ENCODE measurements at regions not wholly inside any gene's neighbourhood (a gene's known extent, or its start where the extent isn't known, plus 50 kb on each side); places are given as distances from the start of the nearest gene placed in this dataset.

DNA sequence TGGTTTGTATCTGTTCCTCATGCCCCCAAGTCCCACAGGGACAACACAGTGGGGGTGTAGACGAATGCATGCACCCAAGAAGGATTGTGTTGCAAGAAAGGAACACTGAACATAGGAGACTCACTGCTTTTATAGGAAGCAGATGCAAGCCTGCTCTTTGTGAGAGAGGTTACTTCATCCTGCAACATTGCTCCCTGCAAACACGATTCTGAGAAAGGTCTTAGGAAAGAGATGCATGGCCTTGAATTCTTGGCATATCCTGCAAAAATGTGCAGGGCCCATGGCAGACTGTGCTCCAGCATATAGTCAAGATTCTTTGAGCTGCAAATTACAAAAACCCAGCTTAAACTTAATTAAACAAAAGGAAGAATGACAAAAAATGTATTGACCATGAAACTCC lies 312.2 kb upstream of the MGAT5 start:
- Histone ChIP-seq H3K4me3 (no peak overlapping the region), H3K4me1 (no peaks in the 10 kb centered on the region), H3K9me3 (no peaks in the 10 kb centered on the region), H3K36me3 (no peaks in the 10 kb centered on the region), H3K27me3 (no peaks in the 10 kb centered on the region), H3K27ac (no peak overlapping the region)
- intact Hi-C loops (cut with DNase I; ENCODE audit: low total_unique reads) = no loop called here
- DNase-seq (ENCODE audit: low spot score in 2 of 2) = no peak
- no peak for TF ChIP-seq POLR2AphosphoS5 (IDR thresholded peaks at IDR 0.05)
- no peak for TF ChIP-seq CTCF (IDR thresholded peaks at IDR 0.05)
- TF ChIP-seq POLR2A (IDR thresholded peaks at IDR 0.05) = no peak

DNA sequence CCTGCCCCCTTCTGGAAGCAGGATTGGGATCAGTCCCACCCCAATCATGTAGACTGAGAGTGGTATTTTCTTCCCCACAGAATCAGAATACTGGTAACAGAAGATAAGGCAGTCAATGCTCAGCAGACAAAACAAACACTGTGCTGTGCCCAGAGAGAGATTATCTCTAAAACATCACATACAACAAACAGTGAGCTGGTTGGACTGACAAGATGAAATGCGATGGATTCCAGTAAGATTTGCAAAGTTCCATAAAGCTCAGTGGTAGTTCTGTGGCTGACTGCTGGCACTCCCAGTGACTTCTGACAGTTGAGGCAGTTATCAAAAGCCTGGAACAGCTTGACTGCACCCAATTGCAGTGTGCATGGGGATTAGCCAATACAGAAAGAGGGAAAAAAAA lies 311.5 kb upstream of the MGAT5 start:
- no peaks in the 10 kb centered on the region for H3K9me3 ChIP-seq
- H3K4me1 ChIP-seq = no peaks in the 10 kb centered on the region
- H3K36me3 ChIP-seq = no peaks in the 10 kb centered on the region
- no peak for TF ChIP-seq POLR2A (IDR thresholded peaks at IDR 0.05)
- no peak for TF ChIP-seq POLR2AphosphoS5 (IDR thresholded peaks at IDR 0.05)
- no peak for TF ChIP-seq CTCF (IDR thresholded peaks at IDR 0.05)
- no peaks in the 10 kb centered on the region for H3K27me3 ChIP-seq
- DNase-seq (ENCODE audit: low spot score in 2 of 2) = no peak
- intact Hi-C loops (cut with DNase I; ENCODE audit: low total_unique reads) = no loop called here
- no peak overlapping the region for H3K27ac ChIP-seq
- no peak overlapping the region for H3K4me3 ChIP-seq

GRCh38 chr2:133943108-133943507 lies 310.8 kb upstream of the MGAT5 start:
- H3K27me3 ChIP-seq = no peaks in the 10 kb centered on the region
- H3K27ac ChIP-seq = no peak overlapping the region
- intact Hi-C loops (cut with DNase I; ENCODE audit: low total_unique reads) = no loop called here
- TF ChIP-seq CTCF (IDR thresholded peaks at IDR 0.05) = no peak
- no peak for TF ChIP-seq POLR2A (IDR thresholded peaks at IDR 0.05)
- TF ChIP-seq POLR2AphosphoS5 (IDR thresholded peaks at IDR 0.05) = no peak
- H3K36me3 ChIP-seq = no peaks in the 10 kb centered on the region
- H3K9me3 ChIP-seq = no peaks in the 10 kb centered on the region
- H3K4me1 ChIP-seq = no peaks in the 10 kb centered on the region
- H3K4me3 ChIP-seq = no peak overlapping the region
- DNase-seq (ENCODE audit: low spot score in 2 of 2) = no peak

DNA sequence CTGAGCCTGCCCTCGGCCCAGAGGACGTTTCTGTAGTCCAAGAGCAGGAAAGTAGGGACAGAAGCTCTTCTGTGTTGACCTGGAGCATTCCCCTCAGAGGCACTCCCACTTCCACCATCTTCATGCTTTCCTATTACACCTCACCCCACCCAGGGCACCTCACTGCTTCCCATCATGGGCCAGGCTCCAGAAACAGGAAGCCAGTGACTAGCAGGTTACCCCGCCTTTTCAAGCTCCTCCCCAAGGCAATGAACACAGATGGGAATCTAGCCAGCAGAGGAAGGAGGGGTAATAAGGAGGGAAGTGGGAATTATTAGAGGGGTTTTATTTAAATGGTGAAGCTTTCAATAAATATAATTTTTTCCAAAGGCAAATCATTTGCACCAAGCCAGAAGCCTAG lies 308.8 kb upstream of the MGAT5 start:
- Histone ChIP-seq H3K4me3 (no peak overlapping the region), H3K27ac (no peak overlapping the region), H3K36me3 (no peaks in the 10 kb centered on the region), H3K27me3 (no peaks in the 10 kb centered on the region), H3K4me1 (no peaks in the 10 kb centered on the region), H3K9me3 (no peaks in the 10 kb centered on the region)
- intact Hi-C loops (cut with DNase I; ENCODE audit: low total_unique reads) = no loop called here
- DNase-seq (ENCODE audit: low spot score in 2 of 2) = no peak
- TF ChIP-seq POLR2A (IDR thresholded peaks at IDR 0.05) (no peak), CTCF (IDR thresholded peaks at IDR 0.05) (no peak), POLR2AphosphoS5 (IDR thresholded peaks at IDR 0.05) (no peak)

DNA sequence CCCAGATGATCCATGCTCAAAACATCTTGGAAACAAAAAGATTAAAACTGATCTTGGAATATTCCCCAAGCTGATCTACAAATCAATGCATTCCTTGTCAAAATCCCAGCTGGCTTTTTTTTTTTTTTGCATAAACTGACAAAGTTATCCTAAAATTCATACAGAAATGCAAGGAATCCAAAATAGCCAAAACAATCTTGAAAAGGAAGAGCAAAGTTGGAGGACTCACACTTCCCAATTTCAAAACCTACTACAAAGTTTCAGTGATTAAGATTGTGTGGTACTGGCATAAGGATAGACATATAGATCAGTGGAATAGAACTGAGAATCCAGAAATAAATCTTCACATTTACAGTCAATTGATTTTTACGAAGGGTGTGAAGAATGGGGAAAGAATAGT lies 306.8 kb upstream of the MGAT5 start:
- TF ChIP-seq CTCF (IDR thresholded peaks at IDR 0.05) = no peak
- TF ChIP-seq POLR2A (IDR thresholded peaks at IDR 0.05) = no peak
- no peak for TF ChIP-seq POLR2AphosphoS5 (IDR thresholded peaks at IDR 0.05)
- intact Hi-C loops (cut with DNase I; ENCODE audit: low total_unique reads) = no loop called here
- Histone ChIP-seq H3K9me3 (no peaks in the 10 kb centered on the region), H3K4me1 (no peaks in the 10 kb centered on the region), H3K27me3 (no peaks in the 10 kb centered on the region), H3K36me3 (no peaks in the 10 kb centered on the region), H3K4me3 (no peak overlapping the region), H3K27ac (no peak overlapping the region)
- DNase-seq (ENCODE audit: low spot score in 2 of 2) = no peak
